LHCN-M2 (cell line): ENCODE measurements at regions not wholly inside any gene's neighbourhood (a gene's known extent, or its start where the extent isn't known, plus 50 kb on each side); places are given as distances from the start of the nearest gene placed in this dataset.

ENCODE experiments used
- DNase-seq: peaks from one replicate; pipeline ENCODE4 v3.0.0-alpha.2; 2012; ENCODE audit warnings: low read depth

- no peak for DNase-seq
Measured at GRCh38 chr21:23215261-23215660, 2217.1 kb downstream of the NCAM2 start.
